GM12878 (cell line): ENCODE measurements at regions not wholly inside any gene's neighbourhood (a gene's known extent, or its start where the extent isn't known, plus 50 kb on each side); places are given as distances from the start of the nearest gene placed in this dataset.

Experiments used
- ATAC-seq: fragments of 200-7000 bp; cut with Tn5 transposase; 3 replicates; pipeline ENCODE4 v1.9.1; 2020; ENCODE audit warnings: mild to moderate bottlenecking, moderate library complexity
- BruUV-seq: library from RNA; stranded (reverse); fragments of 400-500 nt; replicated peaks from 2 replicates; lab custom pipeline; 2021; lab: Mats Ljungman, UMichigan
- CTCF ChIA-PET: fragments of 300-600 bp; sonication (Branson Sonifier 250); formaldehyde crosslinking; extraction: SDS; loops from one replicate; lab custom pipeline; 2021; ENCODE audit warnings: inconsistent platforms; lab: Yijun Ruan, JAX
- POLR2A ChIA-PET: fragments of 350-600 bp; formaldehyde crosslinking; extraction: SDS; loops from one replicate; lab custom pipeline; 2021; ENCODE audit warnings: inconsistent platforms; lab: Charles Lee
- RAD21 ChIA-PET: fragments of 300-600 bp; sonication (Branson Sonifier 250); formaldehyde crosslinking; loops from one replicate; lab custom pipeline; 2023; ENCODE audit warnings: antibody characterized with exemption; ENCODE audit not compliant: unreplicated experiment; lab: Charles Lee
- SMC1A ChIA-PET: fragments of 300-600 bp; sonication (Branson Sonifier 250); formaldehyde crosslinking; loops from one replicate; lab custom pipeline; 2023; ENCODE audit not compliant: unreplicated experiment, uncharacterized antibody; lab: Charles Lee
- DNase-seq: peaks from one replicate; pipeline ENCODE4 v3.0.0-alpha.2; 2011; ENCODE audit warnings: low read depth, low spot score
- FAIRE-seq: peaks from 3 replicates; lab custom pipeline; 2011; peaks lifted over from hg19 to GRCh38; lab: Jason Lieb, UNC
- H2AFZ ChIP-seq: 2 replicates; pipeline ENCODE4 v1.6.0; 2011; ENCODE audit warnings: low read depth, low read length, control low read depth; ENCODE audit not compliant: control insufficient read depth
- H3K27ac ChIP-seq: 2 replicates; pipeline ENCODE4 v1.5.1; 2011; ENCODE audit warnings: control low read depth; ENCODE audit not compliant: control insufficient read depth, insufficient read depth
- H3K27me3 ChIP-seq, 2 experiments: replicated peaks in 1 of 2; 2 replicates each; pipeline versions ENCODE4 v1.6.0 to v1.6.1; 2011; ENCODE audit warnings: low read length in 1 of 2; ENCODE audit not compliant: control insufficient read depth in 2 of 2, insufficient read depth in 2 of 2
- H3K36me3 ChIP-seq, 2 experiments: 2 replicates each; pipeline ENCODE4 v1.5.1; 2011; ENCODE audit warnings: low read length in 1 of 2; ENCODE audit not compliant: control insufficient read depth in 2 of 2, insufficient read depth in 2 of 2
- H3K4me1 ChIP-seq: 2 replicates; pipeline ENCODE4 v1.6.1; 2011; ENCODE audit warnings: mild to moderate bottlenecking, low read length, moderate library complexity, mixed read lengths; ENCODE audit not compliant: control insufficient read depth, insufficient read depth
- H3K4me2 ChIP-seq: 2 replicates; pipeline ENCODE4 v1.6.0; 2011; ENCODE audit warnings: control low read depth; ENCODE audit not compliant: control insufficient read depth, insufficient read depth
- H3K4me3 ChIP-seq: fragments of 200-600 bp; sonication (generic); 2 replicates; pipeline ENCODE4 v1.5.1; 2016
- H3K79me2 ChIP-seq: 2 replicates; pipeline ENCODE4 v1.6.0; 2011; ENCODE audit warnings: low read length; ENCODE audit not compliant: control insufficient read depth, insufficient read depth
- H3K9ac ChIP-seq: 2 replicates; pipeline ENCODE4 v1.8.0; 2011; ENCODE audit warnings: low read length, control low read depth, mixed read lengths; ENCODE audit not compliant: control insufficient read depth, insufficient read depth
- H3K9me3 ChIP-seq: replicated peaks from 3 replicates; pipeline ENCODE4 v1.5.1; 2011; ENCODE audit warnings: mild to moderate bottlenecking, low read length; ENCODE audit not compliant: control insufficient read depth, insufficient read depth
- H4K20me1 ChIP-seq: 2 replicates; pipeline ENCODE4 v1.6.0; 2011; ENCODE audit not compliant: control insufficient read depth, insufficient read depth
- MTA3 ChIP-seq: IDR thresholded peaks from 2 replicates; pipeline ENCODE4 v1.6.1; 2012; ENCODE audit warnings: low read length, inconsistent platforms, borderline replicate concordance
- MXI1 ChIP-seq: fragments of 150-350 bp; IDR thresholded peaks from 2 replicates; pipeline ENCODE4 v1.6.1; 2011; ENCODE audit warnings: low read depth, mild to moderate bottlenecking, inconsistent platforms, low read length, improper control_type of control experiment
- NFXL1 ChIP-seq: fragments of 450-650 bp; IDR thresholded peaks from 2 replicates; pipeline ENCODE4 v1.6.1; 2017; ENCODE audit warnings: antibody characterized with exemption, mild to moderate bottlenecking, borderline replicate concordance
- SMAD1 ChIP-seq: fragments of 450-650 bp; IDR thresholded peaks from 2 replicates; pipeline ENCODE4 v1.6.1; 2018; ENCODE audit warnings: mild to moderate bottlenecking, low read depth; ENCODE audit not compliant: partially characterized antibody
- SPI1 ChIP-seq: IDR thresholded peaks from 2 replicates; pipeline ENCODE4 v1.6.1; 2011; ENCODE audit warnings: low read depth, mild to moderate bottlenecking, low read length, moderate library complexity, borderline replicate concordance; ENCODE audit not compliant: insufficient read depth
- WGBS: methylation state at CpG from one replicate; pipeline ENCODE4 v1.1.6; 2016; ENCODE audit warnings: low lambda C conversion rate; ENCODE audit not compliant: insufficient replicate concordance, insufficient coverage; ENCODE audit errors: missing lambda C conversion rate; 5-methylcytosine and 5-hydroxymethylcytosine counted together
- in situ Hi-C: fragments of 300-500 bp; cut with MboI; formaldehyde crosslinking; loops from 9 replicates; pipeline ENCODE4 v1.14.3; 2018; ENCODE audit warnings: mixed read lengths
- intact Hi-C: fragments of 100-400 bp; cut with micrococcal nuclease; formaldehyde crosslinking; loops from one replicate; pipeline ENCODE4 v1.14.2; 2022; ENCODE audit not compliant: unreplicated experiment
- TF ChIP-seq, protein P1 (sequence below): fragments of 450-650 bp; formaldehyde crosslinking; IDR thresholded peaks from 2 replicates; pipeline ENCODE4 v1.4.0; 2020; ENCODE audit warnings: mild to moderate bottlenecking, moderate library complexity
- TF ChIP-seq, protein P2 (sequence below): fragments of 450-650 bp; IDR thresholded peaks from 2 replicates; pipeline ENCODE4 v1.6.1; 2017; ENCODE audit warnings: low read depth, mild to moderate bottlenecking, moderate library complexity
- TF ChIP-seq, protein P3 (sequence below): fragments of 450-650 bp; IDR thresholded peaks from 2 replicates; pipeline ENCODE4 v1.6.1; 2017; ENCODE audit warnings: mild to moderate bottlenecking

DNA sequence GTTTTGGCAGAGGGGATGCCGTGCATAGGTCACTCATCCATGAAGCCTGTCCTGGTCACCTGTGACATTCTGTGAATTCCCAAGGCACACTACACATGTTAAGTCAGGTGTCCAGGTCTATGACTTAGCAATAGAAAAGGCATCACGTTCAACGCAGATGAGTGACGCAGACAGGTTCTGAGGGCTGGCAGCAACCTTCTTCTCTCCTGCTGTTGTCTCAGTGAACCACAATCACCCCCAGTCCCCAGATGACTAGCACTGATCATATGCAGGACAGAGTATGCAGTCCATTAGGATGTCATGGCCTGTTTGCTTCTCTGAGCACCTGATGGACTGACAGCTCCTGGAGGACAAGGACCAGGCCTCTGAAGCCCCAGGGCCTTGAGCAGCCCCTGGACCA, 157.8 kb upstream of the KAZN start:
- ChIA-PET RAD21 (no interaction called here), SMC1A (interaction anchor here (1.2 kb wide), 1 partner anchor 9 kb away, joined by 3 read pairs; no protein-coding TSS in a partner anchor)
- ATAC-seq (no peak), DNase-seq (no peak)
- H4K20me1 ChIP-seq = no peaks in the 10 kb centered on the region
- H3K27me3 ChIP-seq = no peaks in the 10 kb centered on the region; a peak in 1 of 4 replicates
- intact Hi-C loops = no loop called here
- H2AFZ ChIP-seq = no peak overlapping the region
- H3K9ac ChIP-seq = no peak overlapping the region
- in situ Hi-C loops = no loop called here
- H3K27ac ChIP-seq = no peak overlapping the region
- 52% methylated on average over 4 of the region's 4 CpGs for WGBS
- no peak overlapping the region for H3K4me3 ChIP-seq
- no peak for TF ChIP-seq MXI1
- no peak for TF ChIP-seq SPI1
- TF ChIP-seq, all 136 proteins: peak for 0
- H3K36me3 ChIP-seq = no peaks in the 10 kb centered on the region
- H3K4me2 ChIP-seq = no peak overlapping the region
- FAIRE-seq = no peak
- H3K79me2 ChIP-seq = no peaks in the 10 kb centered on the region
- no peaks in the 10 kb centered on the region for H3K4me1 ChIP-seq
- H3K9me3 ChIP-seq = no peaks in the 10 kb centered on the region
- BruUV-seq = no TSS peak
- ChIA-PET CTCF (interaction anchor here (1.0 kb wide), 1 partner anchor 36 kb away, joined by 3 read pairs; no protein-coding TSS in a partner anchor), POLR2A (no interaction called here)

DNA sequence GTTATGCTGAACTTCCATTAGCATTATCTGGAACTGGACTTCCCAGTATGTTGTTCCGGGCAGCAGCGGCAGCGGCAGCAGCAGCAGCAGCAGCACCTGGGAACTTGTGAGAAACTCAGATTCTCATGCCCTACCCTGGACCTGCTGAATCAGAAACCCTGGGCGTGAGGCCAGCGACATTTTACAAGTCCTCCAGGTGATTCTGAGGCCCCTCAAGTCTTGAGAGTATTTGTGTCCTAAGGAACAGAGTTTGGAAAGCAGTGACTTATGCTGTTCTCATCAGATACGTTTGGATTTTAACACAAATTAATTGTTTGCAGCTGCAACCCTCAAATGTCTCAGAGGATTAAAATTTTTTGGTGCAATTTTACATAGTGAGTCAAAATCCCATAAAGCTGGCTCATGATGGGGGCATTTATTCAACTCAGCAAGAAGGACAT, 157.2 kb upstream of the KAZN start:
- H2AFZ ChIP-seq = no peak overlapping the region
- RAD21 ChIA-PET = no interaction called here

More for the DNA sequence above, 157.2 kb upstream of the KAZN start:
- Histone ChIP-seq H3K27me3 (no peaks in the 10 kb centered on the region; a peak in 1 of 4 replicates), H3K4me3 (no peak overlapping the region), H3K4me1 (no peaks in the 10 kb centered on the region), H3K79me2 (no peaks in the 10 kb centered on the region), H3K9me3 (no peaks in the 10 kb centered on the region), H3K9ac (no peak overlapping the region), H3K36me3 (no peaks in the 10 kb centered on the region)
- no peak for ATAC-seq
- ChIA-PET CTCF (no interaction called here), POLR2A (no interaction called here)
- TF ChIP-seq SMAD1 (no peak), NFXL1 (no peak), MTA3 (no peak)
- TF ChIP-seq, protein P1, sequence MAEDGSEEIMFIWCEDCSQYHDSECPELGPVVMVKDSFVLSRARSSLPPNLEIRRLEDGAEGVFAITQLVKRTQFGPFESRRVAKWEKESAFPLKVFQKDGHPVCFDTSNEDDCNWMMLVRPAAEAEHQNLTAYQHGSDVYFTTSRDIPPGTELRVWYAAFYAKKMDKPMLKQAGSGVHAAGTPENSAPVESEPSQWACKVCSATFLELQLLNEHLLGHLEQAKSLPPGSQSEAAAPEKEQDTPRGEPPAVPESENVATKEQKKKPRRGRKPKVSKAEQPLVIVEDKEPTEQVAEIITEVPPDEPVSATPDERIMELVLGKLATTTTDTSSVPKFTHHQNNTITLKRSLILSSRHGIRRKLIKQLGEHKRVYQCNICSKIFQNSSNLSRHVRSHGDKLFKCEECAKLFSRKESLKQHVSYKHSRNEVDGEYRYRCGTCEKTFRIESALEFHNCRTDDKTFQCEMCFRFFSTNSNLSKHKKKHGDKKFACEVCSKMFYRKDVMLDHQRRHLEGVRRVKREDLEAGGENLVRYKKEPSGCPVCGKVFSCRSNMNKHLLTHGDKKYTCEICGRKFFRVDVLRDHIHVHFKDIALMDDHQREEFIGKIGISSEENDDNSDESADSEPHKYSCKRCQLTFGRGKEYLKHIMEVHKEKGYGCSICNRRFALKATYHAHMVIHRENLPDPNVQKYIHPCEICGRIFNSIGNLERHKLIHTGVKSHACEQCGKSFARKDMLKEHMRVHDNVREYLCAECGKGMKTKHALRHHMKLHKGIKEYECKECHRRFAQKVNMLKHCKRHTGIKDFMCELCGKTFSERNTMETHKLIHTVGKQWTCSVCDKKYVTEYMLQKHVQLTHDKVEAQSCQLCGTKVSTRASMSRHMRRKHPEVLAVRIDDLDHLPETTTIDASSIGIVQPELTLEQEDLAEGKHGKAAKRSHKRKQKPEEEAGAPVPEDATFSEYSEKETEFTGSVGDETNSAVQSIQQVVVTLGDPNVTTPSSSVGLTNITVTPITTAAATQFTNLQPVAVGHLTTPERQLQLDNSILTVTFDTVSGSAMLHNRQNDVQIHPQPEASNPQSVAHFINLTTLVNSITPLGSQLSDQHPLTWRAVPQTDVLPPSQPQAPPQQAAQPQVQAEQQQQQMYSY (CRISPR knock-in tag) = no peak
- TF ChIP-seq, protein P2, sequence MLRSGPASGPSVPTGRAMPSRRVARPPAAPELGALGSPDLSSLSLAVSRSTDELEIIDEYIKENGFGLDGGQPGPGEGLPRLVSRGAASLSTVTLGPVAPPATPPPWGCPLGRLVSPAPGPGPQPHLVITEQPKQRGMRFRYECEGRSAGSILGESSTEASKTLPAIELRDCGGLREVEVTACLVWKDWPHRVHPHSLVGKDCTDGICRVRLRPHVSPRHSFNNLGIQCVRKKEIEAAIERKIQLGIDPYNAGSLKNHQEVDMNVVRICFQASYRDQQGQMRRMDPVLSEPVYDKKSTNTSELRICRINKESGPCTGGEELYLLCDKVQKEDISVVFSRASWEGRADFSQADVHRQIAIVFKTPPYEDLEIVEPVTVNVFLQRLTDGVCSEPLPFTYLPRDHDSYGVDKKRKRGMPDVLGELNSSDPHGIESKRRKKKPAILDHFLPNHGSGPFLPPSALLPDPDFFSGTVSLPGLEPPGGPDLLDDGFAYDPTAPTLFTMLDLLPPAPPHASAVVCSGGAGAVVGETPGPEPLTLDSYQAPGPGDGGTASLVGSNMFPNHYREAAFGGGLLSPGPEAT = no peak
- TF ChIP-seq, protein P3, sequence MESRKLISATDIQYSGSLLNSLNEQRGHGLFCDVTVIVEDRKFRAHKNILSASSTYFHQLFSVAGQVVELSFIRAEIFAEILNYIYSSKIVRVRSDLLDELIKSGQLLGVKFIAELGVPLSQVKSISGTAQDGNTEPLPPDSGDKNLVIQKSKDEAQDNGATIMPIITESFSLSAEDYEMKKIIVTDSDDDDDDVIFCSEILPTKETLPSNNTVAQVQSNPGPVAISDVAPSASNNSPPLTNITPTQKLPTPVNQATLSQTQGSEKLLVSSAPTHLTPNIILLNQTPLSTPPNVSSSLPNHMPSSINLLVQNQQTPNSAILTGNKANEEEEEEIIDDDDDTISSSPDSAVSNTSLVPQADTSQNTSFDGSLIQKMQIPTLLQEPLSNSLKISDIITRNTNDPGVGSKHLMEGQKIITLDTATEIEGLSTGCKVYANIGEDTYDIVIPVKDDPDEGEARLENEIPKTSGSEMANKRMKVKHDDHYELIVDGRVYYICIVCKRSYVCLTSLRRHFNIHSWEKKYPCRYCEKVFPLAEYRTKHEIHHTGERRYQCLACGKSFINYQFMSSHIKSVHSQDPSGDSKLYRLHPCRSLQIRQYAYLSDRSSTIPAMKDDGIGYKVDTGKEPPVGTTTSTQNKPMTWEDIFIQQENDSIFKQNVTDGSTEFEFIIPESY = no peak
- TF ChIP-seq, all 136 proteins: peak for 0
- Histone ChIP-seq H3K27ac (no peak overlapping the region), H4K20me1 (no peaks in the 10 kb centered on the region), H3K4me2 (no peak overlapping the region)
- no TSS peak for BruUV-seq
- DNase-seq = no peak
- 59% methylated on average over 6 of the region's 6 CpGs for WGBS
- FAIRE-seq = no peak
- in situ Hi-C loops = no loop called here
- intact Hi-C loops = no loop called here
- SMC1A ChIA-PET = no interaction called here
